Stomach smooth muscle (tissue), 2 donors: ENCODE measurements at regions not wholly inside any gene's neighbourhood (a gene's known extent, or its start where the extent isn't known, plus 50 kb on each side); places are given as distances from the start of the nearest gene placed in this dataset.

Experiments used
- H3K27ac ChIP-seq: one replicate; pipeline ENCODE4 v1.7.0; 2013; ENCODE audit warnings: mild to moderate bottlenecking, low read length, inconsistent platforms
- H3K27me3 ChIP-seq, 2 donors: one replicate each; pipeline ENCODE4 v1.7.0; 2013; ENCODE audit warnings: low read length in 2 of 2; ENCODE audit not compliant: insufficient read depth in 2 of 2, control insufficient read depth in 1 of 2
- H3K36me3 ChIP-seq, 2 donors: one replicate each; pipeline ENCODE4 v1.7.0; 2013; ENCODE audit warnings: low read length in 2 of 2; ENCODE audit not compliant: control insufficient read depth in 2 of 2, insufficient read depth in 2 of 2
- H3K4me1 ChIP-seq: one replicate; pipeline ENCODE4 v1.7.0; 2013; ENCODE audit warnings: low read length; ENCODE audit not compliant: control insufficient read depth, insufficient read depth
- H3K4me3 ChIP-seq, 2 donors: one replicate each; pipeline ENCODE4 v1.7.0; 2013; ENCODE audit warnings: low read length in 2 of 2
- H3K9ac ChIP-seq, 2 donors: one replicate each; pipeline ENCODE4 v1.7.0; 2013; ENCODE audit warnings: low read length in 2 of 2, mild to moderate bottlenecking in 1 of 2
- H3K9me3 ChIP-seq, 2 donors: one replicate each; pipeline ENCODE4 v1.7.0; 2013; ENCODE audit warnings: low read length in 2 of 2; ENCODE audit not compliant: control insufficient read depth in 2 of 2
- donor health status: healthy.
- donor health status: Pancreatic carcinoma.

GRCh38 chr6:151722342-151722741 lies 85.1 kb upstream of the ESR1 start:
- Histone ChIP-seq H3K4me1 (no peaks in the 10 kb centered on the region), H3K9me3 (no peaks in the 10 kb centered on the region), H3K36me3 (no peaks in the 10 kb centered on the region), H3K27me3 (no peaks in the 10 kb centered on the region), H3K27ac (no peak overlapping the region), H3K4me3 (no peak overlapping the region), H3K9ac (no peak overlapping the region)

GRCh38 chr6:151723152-151723551 lies 84.3 kb upstream of the ESR1 start:
- Histone ChIP-seq H3K27ac (no peak overlapping the region), H3K36me3 (no peaks in the 10 kb centered on the region), H3K9ac (no peak overlapping the region), H3K27me3 (no peaks in the 10 kb centered on the region), H3K4me1 (no peaks in the 10 kb centered on the region), H3K9me3 (peaks cover 0 to 4% of the 10 kb centered on the region in 2 donors), H3K4me3 (no peak overlapping the region)

- H3K36me3 ChIP-seq, result no peaks in the 10 kb centered on the region
- H3K4me3 ChIP-seq, result no peak overlapping the region
- no peak overlapping the region for H3K27ac ChIP-seq
- peaks cover 4 to 6% of the 10 kb centered on the region in 2 donors for H3K9me3 ChIP-seq
- H3K4me1 ChIP-seq, result no peaks in the 10 kb centered on the region
- H3K27me3 ChIP-seq, result no peaks in the 10 kb centered on the region
- H3K9ac ChIP-seq, result no peak overlapping the region
Measured at GRCh38 chr6:151729829-151730495, 77.5 kb upstream of the ESR1 start.

- H3K27me3 ChIP-seq, result no peaks in the 10 kb centered on the region
- no peak overlapping the region for H3K4me3 ChIP-seq
- H3K36me3 ChIP-seq, result no peaks in the 10 kb centered on the region
- H3K9ac ChIP-seq, result no peak overlapping the region
- peaks cover 4 to 6% of the 10 kb centered on the region in 2 donors for H3K9me3 ChIP-seq
- H3K4me1 ChIP-seq, result no peaks in the 10 kb centered on the region
- H3K27ac ChIP-seq, result no peak overlapping the region
Measured at GRCh38 chr6:151730496-151730870, 77.0 kb upstream of the ESR1 start.

GRCh38 chr6:151731313-151731712 lies 76.2 kb upstream of the ESR1 start:
- no peaks in the 10 kb centered on the region for H3K27me3 ChIP-seq
- H3K27ac ChIP-seq, result no peak overlapping the region
- H3K4me1 ChIP-seq, result no peaks in the 10 kb centered on the region
- no peaks in the 10 kb centered on the region for H3K36me3 ChIP-seq
- H3K9me3 ChIP-seq, result peaks cover 4 to 6% of the 10 kb centered on the region in 2 donors
- no peak overlapping the region for H3K9ac ChIP-seq
- no peak overlapping the region for H3K4me3 ChIP-seq

GRCh38 chr6:151733680-151734320 lies 73.7 kb upstream of the ESR1 start:
- H3K4me3 ChIP-seq, result no peak overlapping the region
- peaks cover 2 to 4% of the 10 kb centered on the region in 2 donors for H3K9me3 ChIP-seq
- H3K36me3 ChIP-seq, result no peaks in the 10 kb centered on the region
- no peaks in the 10 kb centered on the region for H3K4me1 ChIP-seq
- H3K27me3 ChIP-seq, result no peaks in the 10 kb centered on the region
- no peak overlapping the region for H3K27ac ChIP-seq
- no peak overlapping the region for H3K9ac ChIP-seq

GRCh38 chr6:151738267-151738666 lies 69.2 kb upstream of the ESR1 start:
- Histone ChIP-seq H3K4me3 (no peak overlapping the region), H3K27ac (no peak overlapping the region), H3K9ac (no peak overlapping the region), H3K9me3 (no peaks in the 10 kb centered on the region), H3K4me1 (no peaks in the 10 kb centered on the region), H3K27me3 (peaks cover 0 to 2% of the 10 kb centered on the region in 2 donors), H3K36me3 (no peaks in the 10 kb centered on the region)

GRCh38 chr6:151738960-151739359 lies 68.5 kb upstream of the ESR1 start:
- Histone ChIP-seq H3K27me3 (peaks cover 0 to 2% of the 10 kb centered on the region in 2 donors), H3K9ac (no peak overlapping the region), H3K9me3 (no peaks in the 10 kb centered on the region), H3K36me3 (no peaks in the 10 kb centered on the region), H3K27ac (no peak overlapping the region), H3K4me3 (no peak overlapping the region), H3K4me1 (no peaks in the 10 kb centered on the region)

- Histone ChIP-seq H3K27ac (no peak overlapping the region), H3K27me3 (peaks cover 0 to 2% of the 10 kb centered on the region in 2 donors), H3K36me3 (no peaks in the 10 kb centered on the region), H3K4me3 (no peak overlapping the region), H3K9ac (no peak overlapping the region), H3K9me3 (no peaks in the 10 kb centered on the region), H3K4me1 (no peaks in the 10 kb centered on the region)
Measured at GRCh38 chr6:151740820-151741219, 66.7 kb upstream of the ESR1 start.

GRCh38 chr6:151747896-151748295 lies 59.6 kb upstream of the ESR1 start:
- peaks cover 0 to 2% of the 10 kb centered on the region in 2 donors for H3K27me3 ChIP-seq
- no peak overlapping the region for H3K9ac ChIP-seq
- H3K36me3 ChIP-seq, result no peaks in the 10 kb centered on the region
- H3K9me3 ChIP-seq, result no peaks in the 10 kb centered on the region
- H3K4me3 ChIP-seq, result no peak overlapping the region
- no peaks in the 10 kb centered on the region for H3K4me1 ChIP-seq
- no peak overlapping the region for H3K27ac ChIP-seq

- Histone ChIP-seq H3K4me1 (no peaks in the 10 kb centered on the region), H3K27ac (no peak overlapping the region), H3K36me3 (no peaks in the 10 kb centered on the region), H3K9me3 (no peaks in the 10 kb centered on the region), H3K27me3 (no peaks in the 10 kb centered on the region), H3K4me3 (no peak overlapping the region), H3K9ac (no peak overlapping the region)
Measured at GRCh38 chr6:151749341-151749740, 58.1 kb upstream of the ESR1 start.
